ENCODE measurements at regions not wholly inside any gene's neighbourhood (a gene's known extent, or its start where the extent isn't known, plus 50 kb on each side); places are given as distances from the start of the nearest gene placed in this dataset.

GRCh38 chr4:31052519-31052918 lies 332.4 kb downstream of the PCDH7 start:
- no peak for TF ChIP-seq CTCF (IDR thresholded peaks at IDR 0.05; ENCODE audit: insufficient read depth, low read depth, low read length)
- no peak overlapping the region for H3K4me3 ChIP-seq (ENCODE audit: low read depth, low read length)
- DNase-seq (ENCODE audit: low read depth), result no peak

- H3K4me3 ChIP-seq (ENCODE audit: low read depth, low read length), result no peak overlapping the region
- no peak for TF ChIP-seq CTCF (IDR thresholded peaks at IDR 0.05; ENCODE audit: insufficient read depth, low read depth, low read length)
- no peak for DNase-seq (ENCODE audit: low read depth)
Measured at GRCh38 chr4:31053451-31053850, 333.3 kb downstream of the PCDH7 start.

DNA sequence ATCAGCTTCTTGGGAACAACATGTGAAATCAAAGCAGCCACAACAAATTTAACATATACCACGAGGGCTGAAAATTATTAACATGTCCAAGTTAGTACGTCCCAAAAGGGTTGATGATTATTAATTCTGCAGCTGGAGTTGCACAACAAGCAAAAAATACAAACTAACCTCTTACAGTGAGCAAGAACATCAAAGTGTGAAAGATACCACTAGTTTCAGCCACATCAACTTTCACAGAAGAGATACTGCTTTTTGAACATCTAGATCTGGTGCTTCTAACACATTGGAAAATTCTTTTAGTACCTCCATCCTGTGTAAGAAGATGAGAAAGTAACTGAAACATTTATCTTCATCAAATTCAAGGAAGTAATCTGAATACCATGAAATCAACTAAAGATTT lies 334.1 kb downstream of the PCDH7 start:
- no peak for TF ChIP-seq CTCF (IDR thresholded peaks at IDR 0.05; ENCODE audit: insufficient read depth, low read depth, low read length)
- no peak overlapping the region for H3K4me3 ChIP-seq (ENCODE audit: low read depth, low read length)
- no peak for DNase-seq (ENCODE audit: low read depth)

GRCh38 chr4:31058656-31059055 lies 338.5 kb downstream of the PCDH7 start:
- no peak overlapping the region for H3K4me3 ChIP-seq (ENCODE audit: low read depth, low read length)
- TF ChIP-seq CTCF (IDR thresholded peaks at IDR 0.05; ENCODE audit: insufficient read depth, low read depth, low read length), result no peak

GRCh38 chr4:31059753-31060522 lies 339.8 kb downstream of the PCDH7 start:
- no peak for TF ChIP-seq CTCF (IDR thresholded peaks at IDR 0.05; ENCODE audit: insufficient read depth, low read depth, low read length)
- peak; percentile 51 for DNase-seq (ENCODE audit: low read depth)
- H3K4me3 ChIP-seq (ENCODE audit: low read depth, low read length), result no peak overlapping the region

More at GRCh38 chr4:31058656-31059055, 338.5 kb downstream of the PCDH7 start:
- DNase-seq (ENCODE audit: low read depth), result no peak

DNA sequence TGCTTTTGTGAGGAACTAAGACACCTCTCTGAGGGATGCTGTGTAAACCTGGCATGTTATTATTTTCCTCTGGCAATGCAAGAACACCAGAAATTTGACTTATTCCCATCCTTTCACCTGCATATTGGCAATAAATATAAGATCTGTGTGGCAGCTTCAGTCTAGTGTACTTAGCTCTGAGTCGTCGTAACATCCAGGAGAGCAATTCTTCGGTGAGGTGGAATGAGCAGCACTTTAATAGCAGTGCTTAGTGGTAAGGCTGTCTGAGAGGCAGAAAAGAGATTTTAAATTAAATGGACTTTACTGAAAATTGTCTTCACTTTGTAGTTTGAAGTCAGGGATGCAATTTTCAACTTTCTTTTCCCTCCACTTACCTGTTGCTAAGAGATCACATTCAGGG lies 344.9 kb downstream of the PCDH7 start:
- TF ChIP-seq CTCF (IDR thresholded peaks at IDR 0.05; ENCODE audit: insufficient read depth, low read depth, low read length), result no peak
- H3K4me3 ChIP-seq (ENCODE audit: low read depth, low read length), result no peak overlapping the region
- no peak for DNase-seq (ENCODE audit: low read depth)
